Brain microvascular endothelial cell (primary cell): ENCODE measurements at regions not wholly inside any gene's neighbourhood (a gene's known extent, or its start where the extent isn't known, plus 50 kb on each side); places are given as distances from the start of the nearest gene placed in this dataset.

Experiments used
- DNase-seq: peaks from one replicate; pipeline ENCODE4 v3.0.0-alpha.2; 2020
- H3K27ac ChIP-seq: fragments of 250-450 bp; sonication (Bioruptor Pico); 2 replicates; pipeline ENCODE4 v1.5.1; 2020; ENCODE audit warnings: mild to moderate bottlenecking, moderate library complexity
- H3K27me3 ChIP-seq: fragments of 250-450 bp; sonication (Bioruptor Pico); replicated peaks from 2 replicates; pipeline ENCODE4 v1.5.1; 2020; ENCODE audit warnings: mild to moderate bottlenecking
- H3K36me3 ChIP-seq: fragments of 250-450 bp; sonication (Bioruptor Pico); replicated peaks from 2 replicates; pipeline ENCODE4 v1.5.1; 2020; ENCODE audit warnings: mild to moderate bottlenecking
- H3K4me3 ChIP-seq: 2 replicates; pipeline ENCODE4 v1.5.1; 2011; ENCODE audit warnings: low read depth, mild to moderate bottlenecking, control low read depth, low read length, moderate library complexity
- in situ Hi-C: cut with HindIII; loops from 2 replicates; pipeline ENCODE4 v1.10.0; 2017; ENCODE audit warnings: low sequenced_read_pairs, low pct_ligation_motif_present
- TF ChIP-seq, protein P1 (sequence below): IDR thresholded peaks from 2 replicates; pipeline ENCODE4 v1.5.1; 2011; ENCODE audit warnings: low read depth, mild to moderate bottlenecking, moderate library complexity, low read length, control low read depth, inconsistent platforms; ENCODE audit errors: missing control alignments

DNA sequence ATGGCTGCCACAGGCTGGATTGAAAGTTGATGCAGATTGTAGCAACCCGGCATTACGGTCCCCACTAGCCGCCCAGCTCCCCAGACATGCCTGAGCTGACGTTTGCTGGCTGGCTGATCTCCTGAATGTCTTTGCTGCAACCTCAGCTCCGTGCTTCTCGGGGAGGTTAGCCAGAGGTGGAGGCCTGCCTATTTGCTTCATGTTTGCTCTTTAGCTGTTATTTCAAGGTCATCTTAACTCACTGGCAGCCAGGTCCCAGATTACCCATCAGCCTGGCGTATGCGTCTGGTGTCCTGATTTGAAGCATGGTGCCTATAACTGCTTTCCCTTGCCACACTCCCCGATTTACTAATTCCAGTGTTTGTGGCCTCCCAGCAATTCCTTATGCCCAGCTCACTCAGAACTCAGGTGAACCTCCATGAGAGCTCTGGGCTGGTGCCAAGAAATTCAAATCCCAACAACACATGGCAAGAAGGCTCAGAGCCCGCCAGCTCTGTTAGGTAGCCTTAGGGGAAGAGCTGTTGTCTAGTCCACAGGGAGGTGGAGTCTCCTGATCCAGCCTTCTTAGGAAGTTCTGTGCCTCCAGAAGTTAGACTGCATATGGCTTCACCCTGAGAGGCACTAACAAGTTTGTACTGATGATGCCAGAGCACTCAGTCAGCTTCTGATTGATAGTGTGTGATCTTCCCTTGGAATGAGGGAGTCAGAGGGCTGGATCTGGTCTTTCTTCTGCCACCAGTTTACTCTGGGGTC lies 69.7 kb upstream of the EXOC4 start:
- Histone ChIP-seq H3K36me3 (no peaks in the 10 kb centered on the region), H3K27ac (no peak overlapping the region), H3K4me3 (no peak overlapping the region), H3K27me3 (no peaks in the 10 kb centered on the region)
- in situ Hi-C loops = no loop called here
- TF ChIP-seq, protein P1, sequence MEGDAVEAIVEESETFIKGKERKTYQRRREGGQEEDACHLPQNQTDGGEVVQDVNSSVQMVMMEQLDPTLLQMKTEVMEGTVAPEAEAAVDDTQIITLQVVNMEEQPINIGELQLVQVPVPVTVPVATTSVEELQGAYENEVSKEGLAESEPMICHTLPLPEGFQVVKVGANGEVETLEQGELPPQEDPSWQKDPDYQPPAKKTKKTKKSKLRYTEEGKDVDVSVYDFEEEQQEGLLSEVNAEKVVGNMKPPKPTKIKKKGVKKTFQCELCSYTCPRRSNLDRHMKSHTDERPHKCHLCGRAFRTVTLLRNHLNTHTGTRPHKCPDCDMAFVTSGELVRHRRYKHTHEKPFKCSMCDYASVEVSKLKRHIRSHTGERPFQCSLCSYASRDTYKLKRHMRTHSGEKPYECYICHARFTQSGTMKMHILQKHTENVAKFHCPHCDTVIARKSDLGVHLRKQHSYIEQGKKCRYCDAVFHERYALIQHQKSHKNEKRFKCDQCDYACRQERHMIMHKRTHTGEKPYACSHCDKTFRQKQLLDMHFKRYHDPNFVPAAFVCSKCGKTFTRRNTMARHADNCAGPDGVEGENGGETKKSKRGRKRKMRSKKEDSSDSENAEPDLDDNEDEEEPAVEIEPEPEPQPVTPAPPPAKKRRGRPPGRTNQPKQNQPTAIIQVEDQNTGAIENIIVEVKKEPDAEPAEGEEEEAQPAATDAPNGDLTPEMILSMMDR = no peak
- DNase-seq = no peak

DNA sequence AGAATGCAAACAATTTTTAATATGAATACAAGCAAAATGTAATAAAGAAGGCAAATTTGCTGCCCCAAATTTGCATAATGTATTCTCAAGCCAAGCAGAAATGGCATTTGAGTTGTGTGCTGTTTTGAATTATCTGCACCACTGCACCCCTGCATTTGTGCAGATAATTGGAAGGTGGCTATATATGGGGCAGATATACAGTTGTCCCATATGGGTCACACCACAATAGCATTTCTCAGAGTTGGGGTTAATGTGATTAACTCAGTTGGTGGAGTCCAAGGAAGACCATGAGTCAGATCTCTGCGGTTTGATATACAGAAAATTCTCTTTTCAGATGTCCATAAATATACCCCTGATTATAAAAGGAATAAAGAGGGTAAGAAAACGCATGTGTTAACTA lies 68.9 kb upstream of the EXOC4 start:
- TF ChIP-seq, protein P1 = no peak
- Histone ChIP-seq H3K36me3 (no peaks in the 10 kb centered on the region), H3K27me3 (no peaks in the 10 kb centered on the region), H3K27ac (no peak overlapping the region), H3K4me3 (no peak overlapping the region)
- in situ Hi-C loops = no loop called here
- no peak for DNase-seq

DNA sequence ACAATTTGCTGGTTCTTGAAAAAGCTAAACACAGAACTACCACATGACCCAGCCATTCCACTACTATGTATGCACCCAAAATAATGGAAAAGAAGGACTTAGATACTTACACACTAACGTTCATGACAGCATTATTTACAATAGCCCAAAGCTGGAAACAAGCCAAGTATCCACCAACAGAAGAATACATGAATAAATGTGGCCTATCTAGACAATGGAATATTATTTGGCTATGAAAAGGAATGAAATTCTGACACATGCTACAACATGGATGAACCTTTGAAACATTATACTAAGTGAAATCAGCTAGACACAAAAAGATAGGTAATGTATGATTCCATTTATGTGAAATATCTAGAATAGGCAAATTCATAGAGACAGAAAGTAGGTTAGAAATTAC lies 67.4 kb upstream of the EXOC4 start:
- DNase-seq = no peak
- Histone ChIP-seq H3K27ac (no peak overlapping the region), H3K4me3 (no peak overlapping the region), H3K36me3 (no peaks in the 10 kb centered on the region), H3K27me3 (no peaks in the 10 kb centered on the region)
- in situ Hi-C loops = no loop called here
- TF ChIP-seq, protein P1 = no peak

DNA sequence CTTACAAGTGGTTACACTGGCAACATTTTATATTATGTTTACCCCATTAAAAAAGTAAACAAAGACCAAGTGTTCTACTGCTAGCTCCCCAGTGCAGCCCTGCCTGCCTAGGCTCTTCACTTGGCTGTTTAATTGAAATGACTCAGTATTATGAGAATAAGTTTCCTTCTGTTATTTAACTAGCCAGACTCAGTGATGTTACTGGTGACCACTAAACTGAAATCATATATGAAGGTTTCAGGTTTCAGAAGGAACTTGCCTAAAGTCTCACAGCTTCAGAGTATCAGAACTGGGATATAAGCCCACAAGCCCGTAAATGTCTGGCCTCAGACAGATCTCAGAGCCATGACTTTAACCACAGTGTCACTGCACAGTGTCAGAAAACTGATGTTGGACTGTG lies 66.8 kb upstream of the EXOC4 start:
- H3K36me3 ChIP-seq = no peaks in the 10 kb centered on the region
- TF ChIP-seq, protein P1 = no peak
- no peaks in the 10 kb centered on the region for H3K27me3 ChIP-seq
- DNase-seq = no peak
- in situ Hi-C loops = no loop called here
- no peak overlapping the region for H3K4me3 ChIP-seq
- H3K27ac ChIP-seq = no peak overlapping the region

DNA sequence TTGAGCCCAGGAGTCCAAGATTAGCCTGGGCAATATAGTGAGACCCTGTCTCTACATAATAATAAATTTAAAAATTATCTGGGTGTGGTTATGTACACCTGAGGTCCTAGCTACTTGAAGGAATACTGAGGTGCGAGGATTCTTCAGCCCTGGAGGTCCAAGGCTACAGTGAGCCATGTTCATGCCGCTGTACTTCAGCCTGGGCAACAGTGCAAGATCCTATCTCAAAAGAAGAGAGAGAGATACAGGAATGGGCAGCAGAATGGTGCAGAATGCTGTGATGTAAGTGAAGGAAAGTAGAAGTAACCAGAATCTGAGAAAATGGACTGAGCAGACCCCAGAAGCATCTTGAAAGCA lies 62.7 kb upstream of the EXOC4 start:
- DNase-seq = no peak
- TF ChIP-seq, protein P1 = no peak
- in situ Hi-C loops = no loop called here
- Histone ChIP-seq H3K27ac (no peak overlapping the region), H3K36me3 (no peaks in the 10 kb centered on the region), H3K4me3 (no peak overlapping the region), H3K27me3 (no peaks in the 10 kb centered on the region)

DNA sequence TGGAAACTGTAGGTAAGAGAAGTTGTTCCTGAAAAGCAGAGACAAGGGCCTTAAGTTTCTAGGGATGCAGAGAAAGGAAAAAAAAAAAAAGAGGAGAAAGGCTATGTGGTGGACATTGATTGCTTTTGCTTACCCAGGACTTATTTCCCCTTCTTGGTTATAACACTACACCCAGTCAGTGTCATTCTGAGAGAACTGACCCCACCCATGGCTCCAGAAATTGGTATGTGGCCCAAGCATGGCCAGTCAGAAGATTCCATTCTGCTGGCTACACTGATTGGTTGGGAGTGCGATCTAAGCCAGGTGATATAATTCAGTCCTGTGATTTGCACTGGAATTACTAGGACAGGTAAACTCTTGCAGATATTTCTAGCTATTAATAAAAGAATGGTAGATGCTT lies 62.2 kb upstream of the EXOC4 start:
- TF ChIP-seq, protein P1 = no peak
- Histone ChIP-seq H3K27me3 (no peaks in the 10 kb centered on the region), H3K4me3 (no peak overlapping the region), H3K36me3 (no peaks in the 10 kb centered on the region), H3K27ac (no peak overlapping the region)
- DNase-seq = no peak
- in situ Hi-C loops = no loop called here
